Ascending aorta (tissue), 2 donors: ENCODE measurements at regions not wholly inside any gene's neighbourhood (a gene's known extent, or its start where the extent isn't known, plus 50 kb on each side); places are given as distances from the start of the nearest gene placed in this dataset.

Experiments
- DNase-seq, 2 donors: peaks; one replicate each; pipeline ENCODE4 v3.0.0-alpha.2; 2019; ENCODE audit warnings: low spot score in 2 of 2
- H3K27ac ChIP-seq, 2 donors: fragments of 200-600 bp; sonication (generic); one replicate each; pipeline ENCODE4 v1.5.1; 2016 to 2017; ENCODE audit warnings: mild to moderate bottlenecking in 1 of 2
- H3K27me3 ChIP-seq: fragments of 200-600 bp; sonication (generic); one replicate; pipeline ENCODE4 v1.5.1; 2017
- H3K36me3 ChIP-seq, 2 donors: fragments of 200-600 bp; sonication (generic); one replicate each; pipeline ENCODE4 v1.5.1; 2016
- H3K4me1 ChIP-seq, 2 donors: fragments of 200-600 bp; sonication (generic); one replicate each; pipeline ENCODE4 v1.5.1; 2016 to 2017; ENCODE audit warnings: mild to moderate bottlenecking in 1 of 2
- H3K4me3 ChIP-seq, 2 donors: fragments of 200-600 bp; sonication (generic); one replicate each; pipeline ENCODE4 v1.5.1; 2016 to 2017; ENCODE audit warnings: mild to moderate bottlenecking in 1 of 2
- H3K9me3 ChIP-seq, 2 donors: fragments of 200-600 bp; sonication (generic); one replicate each; pipeline ENCODE4 v1.5.1; 2016
- CTCF ChIP-seq, 3 experiments: fragments of 200-600 bp in 2 of 3; fragments of 450-650 bp in 1 of 3; sonication (generic) in 2 of 3; IDR thresholded peaks; one replicate each; pipeline ENCODE4 v1.5.1; 2016 to 2019; ENCODE audit warnings: antibody characterized with exemption in 3 of 3, mild to moderate bottlenecking in 1 of 3, moderate library complexity in 1 of 3
- intact Hi-C: fragments of 100-400 bp; cut with DNase I; formaldehyde crosslinking; loops from one replicate; pipeline ENCODE4 v1.15.1; 2023

DNA sequence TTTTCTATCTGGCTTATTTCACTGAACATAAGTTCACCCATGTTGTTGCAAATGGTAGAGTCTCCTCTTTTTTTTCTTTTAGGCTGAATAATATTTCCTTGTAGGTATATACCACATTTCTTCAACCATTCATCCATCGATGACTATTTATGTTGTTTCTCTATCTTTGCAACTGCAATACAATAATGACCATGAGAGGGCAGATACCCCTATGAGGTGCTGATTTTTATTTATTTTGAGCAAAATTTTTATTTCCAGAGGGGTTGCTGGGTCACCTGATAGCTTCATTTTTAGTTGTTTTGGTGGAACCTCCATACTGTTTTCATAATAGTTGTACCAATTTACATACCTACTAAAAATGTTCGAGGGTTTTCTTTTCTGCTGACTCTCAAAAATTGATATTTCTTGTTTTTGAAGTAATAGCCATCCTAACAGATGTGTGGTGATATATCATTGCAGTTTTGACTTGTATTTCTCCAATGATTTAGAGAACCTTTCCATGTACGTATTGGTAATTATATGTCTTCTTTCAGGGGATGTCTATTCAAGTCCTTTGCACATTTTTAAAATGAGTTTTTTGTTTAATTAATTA is 1697.0 kb downstream of the PCDH7 start:
- no peaks in the 10 kb centered on the region for H3K9me3 ChIP-seq
- intact Hi-C loops: no loop called here
- no peaks in the 10 kb centered on the region for H3K27me3 ChIP-seq
- H3K36me3 ChIP-seq: no peaks in the 10 kb centered on the region
- H3K4me1 ChIP-seq: no peaks in the 10 kb centered on the region
- H3K27ac ChIP-seq: no peak overlapping the region
- TF ChIP-seq CTCF (IDR thresholded peaks at IDR 0.05): no peak
- no peak for DNase-seq
- H3K4me3 ChIP-seq: no peak overlapping the region

DNA sequence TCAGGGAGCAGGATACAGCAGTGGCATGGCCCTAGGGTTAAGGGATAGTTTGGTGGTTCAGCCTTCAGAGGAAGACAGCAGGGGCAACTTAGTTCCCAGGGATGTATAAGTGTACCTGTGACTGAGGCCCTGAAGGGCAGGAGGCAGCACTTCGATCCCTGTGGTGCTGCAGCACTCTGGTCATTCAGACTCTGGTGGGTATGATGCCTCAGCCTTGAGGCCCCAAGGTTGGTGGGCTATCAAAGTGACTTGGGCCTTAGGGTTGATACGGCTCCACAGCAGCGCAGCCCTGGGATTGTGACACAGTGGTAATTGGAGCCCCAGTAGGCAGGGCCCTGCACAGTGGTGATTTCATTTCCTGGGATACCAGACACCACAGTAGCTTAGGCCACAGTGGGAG is 1703.1 kb downstream of the PCDH7 start:
- intact Hi-C loops: no loop called here
- no peak for DNase-seq
- TF ChIP-seq CTCF (IDR thresholded peaks at IDR 0.05): no peak
- Histone ChIP-seq H3K9me3 (peaks cover 0 to 11% of the 10 kb centered on the region in 2 donors), H3K36me3 (no peaks in the 10 kb centered on the region), H3K4me1 (no peaks in the 10 kb centered on the region), H3K4me3 (no peak overlapping the region), H3K27me3 (no peaks in the 10 kb centered on the region), H3K27ac (no peak overlapping the region)

DNA sequence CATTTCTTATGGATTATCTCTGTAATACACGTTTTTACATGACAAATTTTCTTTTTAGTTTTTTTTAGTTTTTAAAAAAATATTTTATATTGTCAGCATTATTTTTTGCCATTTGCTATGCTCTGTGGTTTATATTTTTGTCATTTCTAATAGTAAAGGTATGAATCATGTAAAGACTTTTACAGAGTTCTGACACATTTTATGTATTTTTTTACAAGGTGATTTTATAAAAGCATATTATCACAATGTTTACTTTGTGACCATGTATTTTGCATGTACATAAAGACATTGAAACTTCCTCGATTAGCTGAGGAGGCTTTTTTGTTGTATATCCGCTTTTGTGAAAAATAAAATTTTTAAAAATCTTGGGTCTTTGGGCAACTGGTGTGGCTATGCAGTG is 1705.1 kb downstream of the PCDH7 start:
- H3K36me3 ChIP-seq: no peaks in the 10 kb centered on the region
- no peak overlapping the region for H3K4me3 ChIP-seq
- H3K27me3 ChIP-seq: no peaks in the 10 kb centered on the region
- no peak for TF ChIP-seq CTCF (IDR thresholded peaks at IDR 0.05)
- no peak for DNase-seq
- peaks cover 0 to 11% of the 10 kb centered on the region in 2 donors for H3K9me3 ChIP-seq
- H3K4me1 ChIP-seq: no peaks in the 10 kb centered on the region
- intact Hi-C loops: no loop called here
- no peak overlapping the region for H3K27ac ChIP-seq

GRCh38 chr4:32427566-32427965 is 1707.4 kb downstream of the PCDH7 start:
- Histone ChIP-seq H3K4me3 (no peak overlapping the region), H3K9me3 (peaks cover 0 to 9% of the 10 kb centered on the region in 2 donors), H3K36me3 (no peaks in the 10 kb centered on the region), H3K27me3 (no peaks in the 10 kb centered on the region), H3K4me1 (no peaks in the 10 kb centered on the region), H3K27ac (no peak overlapping the region)
- TF ChIP-seq CTCF (IDR thresholded peaks at IDR 0.05): no peak
- intact Hi-C loops: no loop called here
- no peak for DNase-seq

GRCh38 chr4:32429151-32429550 is 1709.0 kb downstream of the PCDH7 start:
- Histone ChIP-seq H3K4me1 (no peaks in the 10 kb centered on the region), H3K4me3 (no peak overlapping the region), H3K36me3 (no peaks in the 10 kb centered on the region), H3K27ac (no peak overlapping the region), H3K27me3 (no peaks in the 10 kb centered on the region), H3K9me3 (no peaks in the 10 kb centered on the region)
- intact Hi-C loops: no loop called here
- DNase-seq: no peak
- no peak for TF ChIP-seq CTCF (IDR thresholded peaks at IDR 0.05)

DNA sequence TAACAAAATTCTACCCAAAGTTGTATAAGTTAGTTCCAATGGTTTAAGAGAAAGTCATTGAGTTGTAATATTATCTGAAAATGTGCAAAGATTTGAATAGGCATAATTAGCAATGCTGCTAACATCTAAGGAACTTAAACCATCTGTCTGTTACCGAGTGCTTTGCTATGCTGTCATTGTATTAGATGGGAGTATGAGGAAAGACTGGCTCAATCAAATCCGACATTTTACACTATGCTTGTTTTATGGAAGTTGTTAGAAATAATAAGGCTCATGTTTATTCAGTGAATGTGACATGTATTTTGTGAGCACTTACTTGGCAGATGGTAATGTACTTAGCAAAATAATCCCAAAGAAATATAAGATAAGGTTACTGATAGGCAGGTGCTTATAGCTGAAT is 1715.1 kb downstream of the PCDH7 start:
- H3K36me3 ChIP-seq: no peaks in the 10 kb centered on the region
- intact Hi-C loops: no loop called here
- TF ChIP-seq CTCF (IDR thresholded peaks at IDR 0.05): no peak
- H3K27ac ChIP-seq: no peak overlapping the region
- H3K4me3 ChIP-seq: no peak overlapping the region
- H3K9me3 ChIP-seq: no peaks in the 10 kb centered on the region
- H3K27me3 ChIP-seq: no peaks in the 10 kb centered on the region
- H3K4me1 ChIP-seq: no peaks in the 10 kb centered on the region
- no peak for DNase-seq
